Glutamatergic neuron (in vitro differentiated cells): ENCODE measurements at regions not wholly inside any gene's neighbourhood (a gene's known extent, or its start where the extent isn't known, plus 50 kb on each side); places are given as distances from the start of the nearest gene placed in this dataset.

ENCODE experiments used
- DNase-seq: peaks from one replicate; pipeline ENCODE4 v3.0.0; 2022
- H3K27ac Mint-ChIP-seq: one replicate; pipeline ENCODE4 v1.8.0; 2020; ENCODE audit warnings: mild to moderate bottlenecking, mixed read lengths, inconsistent platforms; ENCODE audit not compliant: unreplicated experiment
- H3K27me3 Mint-ChIP-seq: one replicate; pipeline ENCODE4 v1.8.0; 2020; ENCODE audit warnings: mild to moderate bottlenecking, moderate library complexity, mixed read lengths, inconsistent platforms; ENCODE audit not compliant: unreplicated experiment
- H3K36me3 Mint-ChIP-seq: one replicate; pipeline ENCODE4 v1.8.0; 2020; ENCODE audit warnings: mild to moderate bottlenecking, mixed read lengths, inconsistent platforms; ENCODE audit not compliant: unreplicated experiment
- H3K4me1 Mint-ChIP-seq: one replicate; pipeline ENCODE4 v1.8.0; 2020; ENCODE audit warnings: mild to moderate bottlenecking, low read depth, mixed read lengths, inconsistent platforms; ENCODE audit not compliant: unreplicated experiment
- H3K4me3 Mint-ChIP-seq: one replicate; pipeline ENCODE4 v1.8.0; 2020; ENCODE audit warnings: mild to moderate bottlenecking, mixed read lengths, inconsistent platforms; ENCODE audit not compliant: unreplicated experiment
- H3K9me3 Mint-ChIP-seq: one replicate; pipeline ENCODE4 v1.8.0; 2020; ENCODE audit warnings: mild to moderate bottlenecking, moderate library complexity, mixed read lengths, inconsistent platforms; ENCODE audit not compliant: unreplicated experiment
- TF ChIP-seq, protein P1 (sequence below): fragments of 200-600 bp; sonication (generic); IDR thresholded peaks from one replicate; pipeline ENCODE4 v1.5.0; 2021; ENCODE audit not compliant: partially characterized antibody, unreplicated experiment

GRCh38 chr14:51341338-51341737 is 101.3 kb downstream of the TMX1 start:
- peaks cover 9% of the 10 kb centered on the region for H3K36me3 Mint-ChIP-seq
- H3K27me3 Mint-ChIP-seq = no peaks in the 10 kb centered on the region
- no peaks in the 10 kb centered on the region for H3K4me1 Mint-ChIP-seq
- H3K27ac Mint-ChIP-seq = no peak overlapping the region
- peaks cover 2% of the 10 kb centered on the region for H3K9me3 Mint-ChIP-seq
- DNase-seq = no peak
- TF ChIP-seq, protein P1, sequence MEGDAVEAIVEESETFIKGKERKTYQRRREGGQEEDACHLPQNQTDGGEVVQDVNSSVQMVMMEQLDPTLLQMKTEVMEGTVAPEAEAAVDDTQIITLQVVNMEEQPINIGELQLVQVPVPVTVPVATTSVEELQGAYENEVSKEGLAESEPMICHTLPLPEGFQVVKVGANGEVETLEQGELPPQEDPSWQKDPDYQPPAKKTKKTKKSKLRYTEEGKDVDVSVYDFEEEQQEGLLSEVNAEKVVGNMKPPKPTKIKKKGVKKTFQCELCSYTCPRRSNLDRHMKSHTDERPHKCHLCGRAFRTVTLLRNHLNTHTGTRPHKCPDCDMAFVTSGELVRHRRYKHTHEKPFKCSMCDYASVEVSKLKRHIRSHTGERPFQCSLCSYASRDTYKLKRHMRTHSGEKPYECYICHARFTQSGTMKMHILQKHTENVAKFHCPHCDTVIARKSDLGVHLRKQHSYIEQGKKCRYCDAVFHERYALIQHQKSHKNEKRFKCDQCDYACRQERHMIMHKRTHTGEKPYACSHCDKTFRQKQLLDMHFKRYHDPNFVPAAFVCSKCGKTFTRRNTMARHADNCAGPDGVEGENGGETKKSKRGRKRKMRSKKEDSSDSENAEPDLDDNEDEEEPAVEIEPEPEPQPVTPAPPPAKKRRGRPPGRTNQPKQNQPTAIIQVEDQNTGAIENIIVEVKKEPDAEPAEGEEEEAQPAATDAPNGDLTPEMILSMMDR = no peak
- H3K4me3 Mint-ChIP-seq = no peak overlapping the region

GRCh38 chr14:51342226-51342625 is 102.2 kb downstream of the TMX1 start:
- TF ChIP-seq, protein P1 = no peak
- DNase-seq = no peak
- no peaks in the 10 kb centered on the region for H3K27me3 Mint-ChIP-seq
- no peak overlapping the region for H3K4me3 Mint-ChIP-seq
- no peak overlapping the region for H3K27ac Mint-ChIP-seq
- no peaks in the 10 kb centered on the region for H3K4me1 Mint-ChIP-seq
- peaks cover 2% of the 10 kb centered on the region for H3K9me3 Mint-ChIP-seq
- peaks cover 9% of the 10 kb centered on the region for H3K36me3 Mint-ChIP-seq

DNA sequence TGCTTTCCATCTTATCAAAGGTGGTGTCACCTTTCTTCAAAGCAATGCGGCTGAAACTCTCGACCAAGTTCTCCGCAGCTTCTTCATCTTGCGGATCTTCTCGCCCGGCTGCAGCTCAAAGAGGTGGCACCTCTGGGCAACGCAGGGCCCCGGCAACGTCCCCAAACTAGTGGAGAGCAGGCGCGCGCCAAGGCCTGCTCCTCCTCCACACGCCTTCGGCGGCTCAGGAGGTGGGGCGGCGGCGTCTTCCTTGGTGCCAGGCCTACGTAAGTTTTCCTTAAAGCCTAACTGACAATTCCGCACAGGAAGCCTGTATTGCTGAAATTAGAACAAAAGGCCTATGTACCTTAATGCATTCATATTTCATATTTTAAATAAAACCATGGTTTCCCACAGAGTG is 112.0 kb downstream of the TMX1 start:
- TF ChIP-seq, protein P1 = no peak
- H3K4me1 Mint-ChIP-seq = no peaks in the 10 kb centered on the region
- no peak overlapping the region for H3K27ac Mint-ChIP-seq
- H3K9me3 Mint-ChIP-seq = no peaks in the 10 kb centered on the region
- H3K36me3 Mint-ChIP-seq = no peaks in the 10 kb centered on the region
- DNase-seq = no peak
- no peaks in the 10 kb centered on the region for H3K27me3 Mint-ChIP-seq
- H3K4me3 Mint-ChIP-seq = no peak overlapping the region

DNA sequence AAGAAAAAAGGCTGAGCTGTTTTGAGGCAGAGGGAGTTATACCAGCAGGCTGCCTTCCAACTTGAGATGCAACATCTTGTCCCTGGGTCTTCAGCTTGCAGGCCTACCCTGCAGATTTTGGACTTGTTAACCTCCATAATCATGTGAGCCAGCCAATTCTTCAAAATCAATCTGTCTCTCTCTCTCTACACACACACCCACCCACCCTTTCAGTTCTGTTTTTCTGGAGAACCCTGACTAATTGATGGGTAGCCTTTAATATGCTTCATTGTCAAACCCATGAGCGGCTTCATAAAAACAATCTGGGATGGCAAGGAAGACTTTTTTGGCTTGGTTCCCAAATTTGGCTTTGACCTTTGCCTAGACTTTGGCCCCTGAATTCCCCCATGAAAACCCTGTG is 113.9 kb downstream of the TMX1 start:
- no peaks in the 10 kb centered on the region for H3K36me3 Mint-ChIP-seq
- no peak overlapping the region for H3K27ac Mint-ChIP-seq
- H3K27me3 Mint-ChIP-seq = no peaks in the 10 kb centered on the region
- DNase-seq = no peak
- H3K4me1 Mint-ChIP-seq = no peaks in the 10 kb centered on the region
- no peaks in the 10 kb centered on the region for H3K9me3 Mint-ChIP-seq
- TF ChIP-seq, protein P1 = no peak
- H3K4me3 Mint-ChIP-seq = no peak overlapping the region

GRCh38 chr14:51354846-51355245 is 114.8 kb downstream of the TMX1 start:
- TF ChIP-seq, protein P1 = no peak
- DNase-seq = no peak
- H3K27me3 Mint-ChIP-seq = no peaks in the 10 kb centered on the region
- no peak overlapping the region for H3K4me3 Mint-ChIP-seq
- H3K4me1 Mint-ChIP-seq = no peaks in the 10 kb centered on the region
- no peaks in the 10 kb centered on the region for H3K9me3 Mint-ChIP-seq
- no peaks in the 10 kb centered on the region for H3K36me3 Mint-ChIP-seq
- H3K27ac Mint-ChIP-seq = no peak overlapping the region
